HG02973 (cell line): ENCODE measurements at regions not wholly inside any gene's neighbourhood (a gene's known extent, or its start where the extent isn't known, plus 50 kb on each side); places are given as distances from the start of the nearest gene placed in this dataset.

ENCODE experiments used
- ATAC-seq: cut with Tn5 transposase; IDR thresholded peaks from one replicate; pipeline ENCODE4 v1.9.1; 2021; ENCODE audit warnings: moderate library complexity; ENCODE audit not compliant: unreplicated experiment

- ATAC-seq = no peak
These were observed 76.6 kb upstream of the LMO1 start for GRCh38 chr11:8340296-8340695.

- ATAC-seq = no peak
These were observed 75.9 kb upstream of the LMO1 start for GRCh38 chr11:8339592-8340022.

GRCh38 chr11:8338138-8338537, 74.5 kb upstream of the LMO1 start:
- no peak for ATAC-seq

GRCh38 chr11:8337130-8337795, 73.6 kb upstream of the LMO1 start:
- ATAC-seq = no peak

GRCh38 chr11:8336356-8337129, 72.9 kb upstream of the LMO1 start:
- no peak for ATAC-seq

- ATAC-seq = no peak
These were observed 72.0 kb upstream of the LMO1 start for GRCh38 chr11:8335683-8336082.

- no peak for ATAC-seq
These were observed 71.5 kb upstream of the LMO1 start for GRCh38 chr11:8335186-8335585.

GRCh38 chr11:8333811-8334401, 70.2 kb upstream of the LMO1 start:
- ATAC-seq = no peak

GRCh38 chr11:8333376-8333775, 69.7 kb upstream of the LMO1 start:
- no peak for ATAC-seq

- no peak for ATAC-seq
These were observed 69.2 kb upstream of the LMO1 start for GRCh38 chr11:8332891-8333290.

- ATAC-seq = no peak
These were observed 68.5 kb upstream of the LMO1 start for GRCh38 chr11:8332196-8332595.

- no peak for ATAC-seq
These were observed 68.1 kb upstream of the LMO1 start for GRCh38 chr11:8331767-8332166.

GRCh38 chr11:8330896-8331295, 67.2 kb upstream of the LMO1 start:
- ATAC-seq = no peak

- ATAC-seq = no peak
These were observed 66.7 kb upstream of the LMO1 start for GRCh38 chr11:8330404-8330803.

- ATAC-seq = no peak
These were observed 66.2 kb upstream of the LMO1 start for GRCh38 chr11:8329847-8330361.

- no peak for ATAC-seq
These were observed 65.7 kb upstream of the LMO1 start for GRCh38 chr11:8329336-8329735.

- ATAC-seq = peak; percentile 75
These were observed 65.2 kb upstream of the LMO1 start for GRCh38 chr11:8328848-8329330.

- ATAC-seq = no peak
These were observed 64.6 kb upstream of the LMO1 start for GRCh38 chr11:8328231-8328794.

- ATAC-seq = peak; percentile 71
These were observed 64.1 kb upstream of the LMO1 start for GRCh38 chr11:8327761-8328192.

- ATAC-seq = no peak
These were observed 62.7 kb upstream of the LMO1 start for GRCh38 chr11:8326337-8326736.

- ATAC-seq = no peak
These were observed 62.1 kb upstream of the LMO1 start for GRCh38 chr11:8325591-8326304.
